ENCODE measurements at regions not wholly inside any gene's neighbourhood (a gene's known extent, or its start where the extent isn't known, plus 50 kb on each side); places are given as distances from the start of the nearest gene placed in this dataset.

GRCh38 chr14:86782092-86782580 is 1210.8 kb downstream of the GALC start:
- Histone ChIP-seq H3K27ac (no peak overlapping the region), H3K79me2 (ENCODE audit: low read depth) (no peaks in the 10 kb centered on the region), H3K9me3 (ENCODE audit: low read depth) (no peaks in the 10 kb centered on the region), H3K4me3 (no peak overlapping the region), H2AFZ (replicated peaks) (no peak overlapping the region), H3F3A (ENCODE audit: low read depth) (no peaks in the 10 kb centered on the region), H3K4me1 (no peaks in the 10 kb centered on the region), H3K9ac (no peak overlapping the region), H3K36me3 (no peaks in the 10 kb centered on the region), H3K4me2 (no peak overlapping the region), H4K20me1 (ENCODE audit: low read depth) (no peaks in the 10 kb centered on the region), H3K27me3 (no peaks in the 10 kb centered on the region)
- H3K4me3 Mint-ChIP-seq, result no peak overlapping the region
- no peaks in the 10 kb centered on the region for H3K4me1 Mint-ChIP-seq
- H3K27ac Mint-ChIP-seq, result no peak overlapping the region
- no peaks in the 10 kb centered on the region for H3K27me3 Mint-ChIP-seq (ENCODE audit: insufficient read depth, low read depth)
- no peaks in the 10 kb centered on the region for H3K9me3 Mint-ChIP-seq
- H3K36me3 Mint-ChIP-seq, result no peaks in the 10 kb centered on the region
- DNase-seq (ENCODE audit: low spot score), result no peak
- TF ChIP-seq CTCF (IDR thresholded peaks at IDR 0.05) (no peak), EZH2 (IDR thresholded peaks at IDR 0.05) (no peak), EZH2phosphoT487 (IDR thresholded peaks at IDR 0.05) (no peak)

GRCh38 chr14:86780876-86781510 is 1212.0 kb downstream of the GALC start:
- Histone ChIP-seq H3F3A (ENCODE audit: low read depth) (no peaks in the 10 kb centered on the region), H3K27ac (no peak overlapping the region), H2AFZ (replicated peaks) (no peak overlapping the region), H3K4me3 (no peak overlapping the region), H3K4me2 (no peak overlapping the region), H3K79me2 (ENCODE audit: low read depth) (no peaks in the 10 kb centered on the region), H4K20me1 (ENCODE audit: low read depth) (no peaks in the 10 kb centered on the region), H3K4me1 (no peaks in the 10 kb centered on the region), H3K27me3 (no peaks in the 10 kb centered on the region), H3K9me3 (ENCODE audit: low read depth) (no peaks in the 10 kb centered on the region), H3K9ac (no peak overlapping the region), H3K36me3 (no peaks in the 10 kb centered on the region)
- Mint-ChIP-seq H3K27me3 (ENCODE audit: insufficient read depth, low read depth) (no peaks in the 10 kb centered on the region), H3K4me3 (no peak overlapping the region), H3K36me3 (no peaks in the 10 kb centered on the region), H3K4me1 (no peaks in the 10 kb centered on the region), H3K27ac (no peak overlapping the region), H3K9me3 (no peaks in the 10 kb centered on the region)
- TF ChIP-seq EZH2 (IDR thresholded peaks at IDR 0.05) (no peak), CTCF (IDR thresholded peaks at IDR 0.05) (no peak), EZH2phosphoT487 (IDR thresholded peaks at IDR 0.05) (no peak)
- no peak for DNase-seq (ENCODE audit: low spot score)

GRCh38 chr14:86780461-86780860 is 1212.5 kb downstream of the GALC start:
- Histone ChIP-seq H3K4me1 (no peaks in the 10 kb centered on the region), H3K4me2 (no peak overlapping the region), H3K79me2 (ENCODE audit: low read depth) (no peaks in the 10 kb centered on the region), H3K27ac (no peak overlapping the region), H3K9me3 (ENCODE audit: low read depth) (no peaks in the 10 kb centered on the region), H3K9ac (no peak overlapping the region), H4K20me1 (ENCODE audit: low read depth) (no peaks in the 10 kb centered on the region), H3K27me3 (no peaks in the 10 kb centered on the region), H3F3A (ENCODE audit: low read depth) (no peaks in the 10 kb centered on the region), H3K36me3 (no peaks in the 10 kb centered on the region), H2AFZ (replicated peaks) (no peak overlapping the region), H3K4me3 (no peak overlapping the region)
- DNase-seq (ENCODE audit: low spot score), result no peak
- peaks cover 3% of the 10 kb centered on the region for H3K9me3 Mint-ChIP-seq
- H3K27ac Mint-ChIP-seq, result no peak overlapping the region
- H3K27me3 Mint-ChIP-seq (ENCODE audit: insufficient read depth, low read depth), result no peaks in the 10 kb centered on the region
- TF ChIP-seq CTCF (IDR thresholded peaks at IDR 0.05) (no peak), EZH2 (IDR thresholded peaks at IDR 0.05) (no peak), EZH2phosphoT487 (IDR thresholded peaks at IDR 0.05) (no peak)
- H3K4me1 Mint-ChIP-seq, result no peaks in the 10 kb centered on the region
- no peaks in the 10 kb centered on the region for H3K36me3 Mint-ChIP-seq
- no peak overlapping the region for H3K4me3 Mint-ChIP-seq

Measured in neural progenitor cell (in vitro differentiated cells).